ENCODE measurements at regions not wholly inside any gene's neighbourhood (a gene's known extent, or its start where the extent isn't known, plus 50 kb on each side); places are given as distances from the start of the nearest gene placed in this dataset.

DNA sequence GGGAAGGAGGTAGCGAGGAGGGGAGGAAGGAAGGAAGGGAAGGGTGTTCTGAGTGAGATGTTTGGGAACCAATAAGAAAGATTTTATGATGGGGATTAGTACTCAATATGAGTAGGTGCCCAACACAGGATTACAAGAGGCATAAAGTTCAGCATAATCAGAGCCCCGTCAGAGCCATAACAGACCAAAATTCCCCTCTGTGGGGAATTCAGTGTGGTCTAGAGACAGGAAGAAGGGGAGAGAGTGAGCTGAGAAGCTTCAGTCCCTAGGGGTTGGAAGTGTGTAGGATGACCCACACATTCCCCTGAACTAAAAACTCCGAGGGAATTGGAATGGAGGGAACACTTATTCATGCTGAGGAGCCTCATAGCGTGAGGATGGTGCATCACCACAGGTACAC is 160.3 kb upstream of the SASH1 start:
- Histone ChIP-seq H3K27ac (ENCODE audit: low read depth, low read length) (no peak overlapping the region), H3K9ac (ENCODE audit: low read depth, low read length) (no peak overlapping the region), H3K9me3 (ENCODE audit: insufficient read depth, low read depth, low read length) (no peaks in the 10 kb centered on the region), H3K27me3 (ENCODE audit: insufficient read depth, low read length) (no peaks in the 10 kb centered on the region), H3K36me3 (ENCODE audit: insufficient read depth, low read length) (no peaks in the 10 kb centered on the region), H3K4me3 (ENCODE audit: low read length) (no peak overlapping the region), H3K4me1 (ENCODE audit: insufficient read depth, low read length) (no peaks in the 10 kb centered on the region)
- WGBS, result 95% methylated on average over 4 of the region's 4 CpGs

DNA sequence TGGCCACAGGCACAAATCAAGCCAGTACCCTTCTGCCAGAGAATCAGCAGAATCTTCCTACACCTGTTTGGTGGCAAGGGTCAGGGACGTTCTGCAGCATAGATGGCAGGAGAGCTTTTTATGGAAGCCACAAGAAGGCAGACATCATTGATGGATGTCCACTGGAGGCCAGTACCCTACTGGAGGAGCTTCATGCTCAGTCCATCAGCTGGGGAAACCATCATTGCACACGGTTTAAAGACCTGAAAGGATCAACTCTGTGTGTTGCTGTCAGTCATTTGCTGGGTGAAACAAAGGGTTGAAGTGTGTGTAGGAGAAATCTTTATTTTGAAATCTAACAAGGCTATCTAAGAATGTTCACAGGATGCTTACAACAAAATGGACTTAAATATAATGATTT is 158.9 kb upstream of the SASH1 start:
- no peaks in the 10 kb centered on the region for H3K9me3 ChIP-seq (ENCODE audit: insufficient read depth, low read depth, low read length)
- no peak overlapping the region for H3K4me3 ChIP-seq (ENCODE audit: low read length)
- no peak overlapping the region for H3K27ac ChIP-seq (ENCODE audit: low read depth, low read length)
- WGBS, result 87% methylated on average over 2 of the region's 2 CpGs
- no peaks in the 10 kb centered on the region for H3K36me3 ChIP-seq (ENCODE audit: insufficient read depth, low read length)
- no peak overlapping the region for H3K9ac ChIP-seq (ENCODE audit: low read depth, low read length)
- H3K4me1 ChIP-seq (ENCODE audit: insufficient read depth, low read length), result no peaks in the 10 kb centered on the region
- H3K27me3 ChIP-seq (ENCODE audit: insufficient read depth, low read length), result no peaks in the 10 kb centered on the region

DNA sequence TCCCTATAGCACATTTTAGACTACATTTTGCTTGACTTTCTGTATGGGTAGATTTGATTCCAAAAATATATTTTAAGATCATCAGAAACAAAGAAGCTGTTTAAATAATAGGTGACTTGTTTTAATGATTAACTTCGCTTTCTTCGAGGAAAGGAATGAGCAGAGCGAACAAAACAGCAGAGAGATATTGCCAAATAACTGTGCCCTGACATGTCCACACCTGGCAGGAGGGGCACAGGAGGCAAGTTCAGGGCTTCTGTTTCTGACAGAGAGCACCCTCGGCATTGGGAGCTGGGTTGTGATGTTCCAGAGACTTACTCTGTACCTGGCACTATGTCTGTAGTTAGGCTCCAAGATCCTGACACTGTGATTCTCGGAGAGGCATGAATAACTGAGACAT is 155.7 kb upstream of the SASH1 start:
- Histone ChIP-seq H3K36me3 (ENCODE audit: insufficient read depth, low read length) (no peaks in the 10 kb centered on the region), H3K27me3 (ENCODE audit: insufficient read depth, low read length) (no peaks in the 10 kb centered on the region), H3K9ac (ENCODE audit: low read depth, low read length) (no peak overlapping the region), H3K27ac (ENCODE audit: low read depth, low read length) (no peak overlapping the region), H3K9me3 (ENCODE audit: insufficient read depth, low read depth, low read length) (no peaks in the 10 kb centered on the region), H3K4me3 (ENCODE audit: low read length) (no peak overlapping the region), H3K4me1 (ENCODE audit: insufficient read depth, low read length) (no peaks in the 10 kb centered on the region)
- 95% methylated on average over 5 of the region's 5 CpGs for WGBS

DNA sequence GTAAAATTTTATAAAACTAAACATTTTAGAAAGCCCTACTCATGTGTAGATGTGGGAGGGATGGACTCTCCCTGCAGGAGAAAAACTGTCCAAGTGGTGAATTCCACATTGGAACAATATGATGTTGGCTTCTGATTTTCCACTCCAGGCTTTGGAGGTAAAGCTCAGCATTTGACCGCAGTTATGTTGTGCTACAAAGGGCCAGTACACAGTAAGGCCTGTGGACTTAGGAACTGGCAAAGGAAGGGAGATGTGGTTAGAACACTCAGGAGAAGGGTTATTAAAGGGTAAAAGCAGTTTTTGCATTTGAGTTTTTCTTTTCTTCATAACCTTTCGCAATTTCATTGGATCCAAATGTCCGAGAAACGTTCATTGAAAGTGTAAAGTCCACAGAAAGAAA is 150.3 kb upstream of the SASH1 start:
- Histone ChIP-seq H3K9me3 (ENCODE audit: insufficient read depth, low read depth, low read length) (no peaks in the 10 kb centered on the region), H3K4me3 (ENCODE audit: low read length) (no peak overlapping the region), H3K36me3 (ENCODE audit: insufficient read depth, low read length) (no peaks in the 10 kb centered on the region), H3K27me3 (ENCODE audit: insufficient read depth, low read length) (no peaks in the 10 kb centered on the region), H3K9ac (ENCODE audit: low read depth, low read length) (no peak overlapping the region), H3K27ac (ENCODE audit: low read depth, low read length) (no peak overlapping the region), H3K4me1 (ENCODE audit: insufficient read depth, low read length) (no peaks in the 10 kb centered on the region)
- WGBS, result 96% methylated on average over 4 of the region's 4 CpGs

DNA sequence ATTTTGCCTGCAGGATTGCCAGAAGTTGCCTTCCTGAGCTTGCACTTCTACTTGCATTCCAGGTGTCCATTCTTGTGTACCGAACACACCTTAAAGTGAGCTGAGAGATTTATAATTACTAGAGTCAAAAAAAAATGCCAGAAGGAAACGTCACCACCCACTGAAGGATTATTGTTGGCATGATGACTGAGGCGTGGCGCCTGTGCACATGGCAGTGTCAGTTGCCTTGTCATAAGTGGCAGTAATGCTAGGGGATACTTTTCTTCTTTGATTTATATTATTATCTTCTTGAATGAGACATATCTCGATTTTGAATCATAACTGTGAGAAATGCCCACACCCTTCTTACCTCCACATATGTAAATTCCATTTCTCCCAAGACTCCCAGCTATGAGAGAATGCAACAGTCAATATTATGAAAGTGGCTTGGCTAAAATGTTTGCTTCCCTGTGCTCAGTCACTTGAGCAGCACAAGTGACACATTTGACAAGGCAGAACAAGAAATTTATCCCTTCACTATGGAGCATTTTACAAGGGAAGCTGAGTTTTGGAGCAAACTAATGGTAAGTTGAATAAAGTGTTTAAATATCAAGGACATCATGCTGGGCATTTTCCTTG is 149.5 kb upstream of the SASH1 start:
- no peak overlapping the region for H3K27ac ChIP-seq (ENCODE audit: low read depth, low read length)
- WGBS, result 98% methylated on average over 5 of the region's 5 CpGs
- H3K4me3 ChIP-seq (ENCODE audit: low read length), result no peak overlapping the region

DNA sequence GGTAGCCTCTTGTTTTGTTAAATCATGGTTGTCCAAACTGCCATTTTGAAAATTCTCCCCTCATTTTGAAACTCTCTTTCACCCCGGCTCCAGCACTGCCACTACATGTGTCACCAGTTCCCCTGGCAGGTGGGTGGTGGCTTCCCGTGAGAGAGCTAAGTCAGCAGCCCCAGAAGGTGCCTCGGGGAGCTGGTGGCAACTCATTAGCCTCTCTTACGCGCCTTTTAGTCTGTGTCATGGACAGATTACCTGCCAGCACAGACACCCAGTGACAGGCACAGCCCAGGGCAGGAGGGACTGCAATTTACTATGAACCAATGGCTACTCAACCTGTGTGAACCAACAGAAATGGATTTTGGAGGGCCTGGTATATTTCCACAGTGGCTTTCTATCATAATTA is 147.1 kb upstream of the SASH1 start:
- no peak overlapping the region for H3K27ac ChIP-seq (ENCODE audit: low read depth, low read length)
- H3K9me3 ChIP-seq (ENCODE audit: insufficient read depth, low read depth, low read length), result no peaks in the 10 kb centered on the region
- H3K4me3 ChIP-seq (ENCODE audit: low read length), result no peak overlapping the region
- no peaks in the 10 kb centered on the region for H3K36me3 ChIP-seq (ENCODE audit: insufficient read depth, low read length)
- H3K4me1 ChIP-seq (ENCODE audit: insufficient read depth, low read length), result no peaks in the 10 kb centered on the region
- 95% methylated on average over 5 of the region's 5 CpGs for WGBS
- no peaks in the 10 kb centered on the region for H3K27me3 ChIP-seq (ENCODE audit: insufficient read depth, low read length)
- no peak overlapping the region for H3K9ac ChIP-seq (ENCODE audit: low read depth, low read length)

More for the DNA sequence above, 149.5 kb upstream of the SASH1 start:
- Histone ChIP-seq H3K9ac (ENCODE audit: low read depth, low read length) (no peak overlapping the region), H3K36me3 (ENCODE audit: insufficient read depth, low read length) (no peaks in the 10 kb centered on the region), H3K9me3 (ENCODE audit: insufficient read depth, low read depth, low read length) (no peaks in the 10 kb centered on the region), H3K4me1 (ENCODE audit: insufficient read depth, low read length) (no peaks in the 10 kb centered on the region), H3K27me3 (ENCODE audit: insufficient read depth, low read length) (no peaks in the 10 kb centered on the region)

DNA sequence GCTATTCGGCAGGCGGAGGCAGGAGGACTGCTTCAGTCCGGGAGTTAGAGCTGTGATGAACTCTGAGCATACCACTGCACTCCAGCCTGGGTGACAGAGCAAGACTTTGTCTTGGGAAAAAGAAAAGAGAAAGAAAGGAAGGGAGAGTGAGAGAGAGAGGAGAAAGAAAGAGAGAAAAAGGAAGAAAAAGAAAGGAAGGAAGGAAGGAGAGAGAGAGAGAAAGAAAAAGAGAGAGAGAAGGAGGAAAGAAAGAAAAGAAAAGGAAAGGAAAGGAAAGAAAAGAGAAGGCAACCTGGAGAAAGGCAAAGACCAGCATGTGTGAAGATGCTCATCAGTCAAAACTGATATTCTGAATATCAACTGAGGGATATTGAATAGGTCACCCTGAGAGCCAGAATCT is 143.1 kb upstream of the SASH1 start:
- Histone ChIP-seq H3K27me3 (ENCODE audit: insufficient read depth, low read length) (no peaks in the 10 kb centered on the region), H3K9me3 (ENCODE audit: insufficient read depth, low read depth, low read length) (no peaks in the 10 kb centered on the region), H3K4me3 (ENCODE audit: low read length) (no peak overlapping the region), H3K4me1 (ENCODE audit: insufficient read depth, low read length) (no peaks in the 10 kb centered on the region), H3K27ac (ENCODE audit: low read depth, low read length) (no peak overlapping the region), H3K9ac (ENCODE audit: low read depth, low read length) (no peak overlapping the region), H3K36me3 (ENCODE audit: insufficient read depth, low read length) (no peaks in the 10 kb centered on the region)
- whole genome bisulfite sequencing, result 99% methylated on average over 3 of the region's 3 CpGs

DNA sequence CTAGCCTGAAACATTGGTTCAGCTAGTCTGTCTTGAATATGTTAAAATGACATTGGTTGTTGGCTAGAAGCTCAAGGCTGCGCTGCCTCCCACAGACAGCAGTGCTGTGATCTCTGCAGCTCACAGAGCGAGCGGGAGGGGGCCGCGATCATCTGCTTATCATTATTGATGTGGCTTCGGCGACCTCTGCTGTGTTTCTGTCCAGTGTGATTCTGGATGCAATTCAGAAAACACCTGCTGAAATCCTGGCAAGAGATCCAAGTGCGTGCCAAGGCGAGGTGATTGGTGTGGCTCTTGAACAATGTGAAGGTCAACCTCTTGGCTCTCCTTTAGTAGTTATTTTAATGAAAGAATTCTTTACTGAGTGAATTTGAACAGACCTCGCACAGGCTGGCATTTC is 142.3 kb upstream of the SASH1 start:
- H3K9me3 ChIP-seq (ENCODE audit: insufficient read depth, low read depth, low read length), result no peaks in the 10 kb centered on the region
- 85% methylated on average over 9 of the region's 10 CpGs for WGBS
- no peaks in the 10 kb centered on the region for H3K27me3 ChIP-seq (ENCODE audit: insufficient read depth, low read length)
- no peaks in the 10 kb centered on the region for H3K4me1 ChIP-seq (ENCODE audit: insufficient read depth, low read length)
- H3K36me3 ChIP-seq (ENCODE audit: insufficient read depth, low read length), result no peaks in the 10 kb centered on the region
- H3K27ac ChIP-seq (ENCODE audit: low read depth, low read length), result no peak overlapping the region
- H3K4me3 ChIP-seq (ENCODE audit: low read length), result no peak overlapping the region
- H3K9ac ChIP-seq (ENCODE audit: low read depth, low read length), result no peak overlapping the region

DNA sequence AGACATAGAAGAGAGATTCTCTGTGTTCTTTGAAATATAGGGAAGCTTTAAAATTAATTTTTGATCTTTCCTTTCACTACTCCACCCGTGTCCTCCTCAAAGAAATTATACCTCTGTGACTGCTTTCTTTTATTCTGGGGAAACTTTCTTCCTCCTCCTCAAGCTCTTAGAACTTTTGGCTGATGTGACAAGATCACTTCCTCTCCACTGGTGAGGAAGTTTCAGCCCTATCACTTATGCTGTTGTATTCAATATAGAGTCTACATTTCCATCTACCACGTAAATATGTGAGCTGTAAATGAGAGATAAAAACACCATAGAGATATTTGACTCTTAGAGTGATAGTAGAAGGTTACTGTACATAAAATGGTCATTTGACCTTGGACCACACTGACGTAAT is 141.9 kb upstream of the SASH1 start:
- H3K27me3 ChIP-seq (ENCODE audit: insufficient read depth, low read length), result no peaks in the 10 kb centered on the region

DNA sequence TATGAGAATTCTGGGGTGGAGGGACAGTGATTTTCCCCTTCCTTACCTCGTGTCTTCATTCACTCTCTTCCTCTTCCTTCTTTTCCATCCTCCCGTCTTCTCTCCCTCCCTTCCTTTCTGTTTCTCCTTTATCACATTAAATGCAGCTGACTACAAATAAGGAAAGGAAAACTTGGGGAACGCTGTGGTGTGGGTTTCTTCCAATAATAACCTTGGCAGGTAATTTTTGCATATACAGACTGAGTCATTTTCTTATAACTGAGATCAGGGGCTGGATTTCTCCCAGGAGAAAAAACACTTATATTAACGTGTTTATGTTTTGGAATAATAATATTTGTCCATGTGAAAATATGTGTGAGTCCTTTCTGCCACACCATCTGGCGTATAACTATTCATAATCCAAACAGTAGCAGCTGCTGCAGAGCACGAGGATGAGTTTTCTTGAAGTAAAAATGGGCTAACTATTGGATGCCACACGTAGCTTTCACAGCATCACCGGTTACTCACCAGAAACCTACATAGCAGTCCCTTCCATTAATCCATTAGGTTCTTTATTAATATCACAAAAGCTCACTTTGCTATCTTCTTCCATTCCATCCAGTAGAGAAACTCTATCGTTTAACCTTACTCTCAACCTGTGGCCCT is 139.2 kb upstream of the SASH1 start:
- Histone ChIP-seq H3K27me3 (ENCODE audit: insufficient read depth, low read length) (no peaks in the 10 kb centered on the region), H3K9ac (ENCODE audit: low read depth, low read length) (no peak overlapping the region), H3K9me3 (ENCODE audit: insufficient read depth, low read depth, low read length) (no peaks in the 10 kb centered on the region), H3K36me3 (ENCODE audit: insufficient read depth, low read length) (no peaks in the 10 kb centered on the region), H3K4me1 (ENCODE audit: insufficient read depth, low read length) (no peaks in the 10 kb centered on the region), H3K4me3 (ENCODE audit: low read length) (no peak overlapping the region), H3K27ac (ENCODE audit: low read depth, low read length) (no peak overlapping the region)
- 92% methylated on average over 9 of the region's 9 CpGs for WGBS

More for the DNA sequence above, 141.9 kb upstream of the SASH1 start:
- Histone ChIP-seq H3K27ac (ENCODE audit: low read depth, low read length) (no peak overlapping the region), H3K4me3 (ENCODE audit: low read length) (no peak overlapping the region), H3K9me3 (ENCODE audit: insufficient read depth, low read depth, low read length) (no peaks in the 10 kb centered on the region), H3K4me1 (ENCODE audit: insufficient read depth, low read length) (no peaks in the 10 kb centered on the region), H3K36me3 (ENCODE audit: insufficient read depth, low read length) (no peaks in the 10 kb centered on the region), H3K9ac (ENCODE audit: low read depth, low read length) (no peak overlapping the region)
- 93% methylated on average over 2 of the region's 3 CpGs for WGBS

DNA sequence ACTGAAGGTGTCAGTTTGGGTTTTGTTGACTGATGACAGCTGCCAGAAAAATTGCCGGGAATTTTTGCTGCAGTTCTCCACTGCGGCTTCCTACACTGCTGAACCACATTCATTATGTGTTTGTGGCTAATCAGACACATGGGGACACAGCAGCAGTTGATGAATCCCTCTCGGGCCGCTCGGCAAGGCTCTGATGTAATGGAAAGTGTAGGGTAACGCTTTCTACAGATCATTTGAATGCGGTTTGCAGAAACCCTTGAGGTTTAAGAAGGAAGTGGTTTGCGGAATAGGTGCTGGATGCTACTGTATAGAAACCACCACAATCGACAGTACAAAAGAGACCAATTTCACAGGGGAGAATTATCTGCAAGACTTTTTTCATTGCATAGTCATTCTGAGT is 138.7 kb upstream of the SASH1 start:
- 91% methylated on average over 8 of the region's 9 CpGs for WGBS
- Histone ChIP-seq H3K9me3 (ENCODE audit: insufficient read depth, low read depth, low read length) (no peaks in the 10 kb centered on the region), H3K27me3 (ENCODE audit: insufficient read depth, low read length) (no peaks in the 10 kb centered on the region), H3K9ac (ENCODE audit: low read depth, low read length) (no peak overlapping the region), H3K4me3 (ENCODE audit: low read length) (no peak overlapping the region), H3K27ac (ENCODE audit: low read depth, low read length) (no peak overlapping the region), H3K4me1 (ENCODE audit: insufficient read depth, low read length) (no peaks in the 10 kb centered on the region), H3K36me3 (ENCODE audit: insufficient read depth, low read length) (no peaks in the 10 kb centered on the region)

DNA sequence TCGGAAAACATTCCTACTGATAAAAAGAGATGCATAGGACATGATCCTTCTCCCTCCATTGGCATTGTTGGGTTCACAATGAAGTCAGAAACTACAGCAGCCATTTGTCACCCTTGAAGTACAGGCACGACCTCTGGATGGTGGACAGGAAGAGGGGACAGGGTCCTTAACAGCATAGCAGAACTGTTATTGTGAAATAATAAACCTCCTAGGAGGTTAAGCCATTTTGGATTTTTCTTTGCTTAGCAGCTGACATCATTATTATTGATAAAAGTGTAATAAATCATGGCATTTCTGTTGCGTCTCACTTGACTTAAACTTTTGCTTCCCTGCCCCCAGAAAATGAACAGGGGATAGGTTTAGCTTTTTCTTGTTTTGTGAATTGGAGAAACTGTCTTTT is 134.3 kb upstream of the SASH1 start:
- Histone ChIP-seq H3K4me3 (ENCODE audit: low read length) (no peak overlapping the region), H3K9me3 (ENCODE audit: insufficient read depth, low read depth, low read length) (no peaks in the 10 kb centered on the region), H3K9ac (ENCODE audit: low read depth, low read length) (no peak overlapping the region), H3K4me1 (ENCODE audit: insufficient read depth, low read length) (no peaks in the 10 kb centered on the region), H3K36me3 (ENCODE audit: insufficient read depth, low read length) (no peaks in the 10 kb centered on the region), H3K27ac (ENCODE audit: low read depth, low read length) (no peak overlapping the region), H3K27me3 (ENCODE audit: insufficient read depth, low read length) (no peaks in the 10 kb centered on the region)
- WGBS, result 94% methylated on average over 3 of the region's 3 CpGs

All from HUES64 (cell line).